Stimulated activated CD8-positive, alpha-beta memory T cell treated with anti-CD3 and anti-CD28 coated beads, Interleukin-15, amount 100 ng/mL, for 48 hours (primary cell): ENCODE measurements at regions not wholly inside any gene's neighbourhood (a gene's known extent, or its start where the extent isn't known, plus 50 kb on each side); places are given as distances from the start of the nearest gene placed in this dataset.

ENCODE experiments used
- DNase-seq, 2 donors: peaks; one replicate each; pipeline ENCODE4 v3.0.0-alpha.2; 2020; ENCODE audit warnings: low read depth in 2 of 2

GRCh38 chr11:69413993-69414392, 67.5 kb upstream of the LINC01488 start:
- DNase-seq, result no peak

DNA sequence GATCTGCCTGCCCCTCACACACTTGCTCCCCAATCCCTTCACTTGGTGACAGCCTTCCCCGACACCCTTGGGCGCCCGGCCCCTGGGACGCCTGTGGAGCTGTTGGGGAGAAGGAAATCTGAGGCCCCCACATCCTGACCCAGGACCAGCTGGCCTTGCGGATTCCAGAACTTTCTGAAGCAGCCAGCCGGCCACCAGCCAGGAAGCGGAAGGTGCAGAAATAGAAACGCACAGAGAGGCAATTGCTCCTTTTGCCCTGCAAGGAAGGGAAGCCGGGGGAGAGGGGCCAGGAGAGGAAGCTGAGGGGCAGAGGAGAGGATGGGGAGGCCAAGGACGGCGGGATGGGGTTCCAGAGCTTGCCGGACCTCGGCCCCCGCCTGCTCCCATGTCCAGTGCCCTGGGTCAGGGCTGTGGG, 66.7 kb upstream of the LINC01488 start:
- no peak for DNase-seq

DNA sequence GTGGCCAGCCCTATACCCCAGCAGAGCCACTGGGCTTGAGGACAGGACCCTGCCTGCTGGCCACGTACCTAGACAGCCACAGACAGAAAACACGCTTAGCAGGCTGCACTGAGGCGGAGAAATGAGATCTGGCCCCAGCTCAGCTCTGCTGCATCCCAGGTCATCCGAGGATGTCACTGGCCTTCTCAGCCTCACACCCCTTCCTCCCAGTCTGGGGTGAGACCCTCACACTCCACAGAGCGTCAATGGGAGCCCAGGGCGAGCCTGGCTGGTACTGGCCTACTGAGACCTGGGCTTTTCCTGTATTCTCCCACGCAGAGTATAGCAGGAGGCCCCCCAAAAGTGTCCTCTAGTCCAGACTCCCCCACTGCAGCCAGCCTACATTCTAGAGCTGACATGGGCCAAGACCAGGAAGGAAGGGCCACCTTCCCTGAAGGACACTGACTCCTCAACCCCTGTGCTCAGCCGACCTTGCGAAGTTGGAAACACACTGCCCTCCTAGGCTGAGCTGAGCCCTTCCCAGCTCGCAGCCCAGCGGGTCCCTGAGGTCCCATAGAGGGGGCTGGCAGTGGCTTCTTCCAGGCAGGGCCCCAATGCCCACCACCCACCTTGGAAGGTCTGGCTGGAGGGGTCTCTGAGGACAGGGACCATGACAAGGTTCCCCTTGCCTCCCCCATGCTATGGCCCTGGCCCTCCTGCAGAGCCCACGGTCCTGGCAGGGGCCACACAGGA, 65.9 kb upstream of the LINC01488 start:
- no peak for DNase-seq

GRCh38 chr11:69416143-69416515, 65.3 kb upstream of the LINC01488 start:
- DNase-seq, result no peak

- DNase-seq, result no peak
Observed at GRCh38 chr11:69416762-69417698, 64.4 kb upstream of the LINC01488 start.

DNA sequence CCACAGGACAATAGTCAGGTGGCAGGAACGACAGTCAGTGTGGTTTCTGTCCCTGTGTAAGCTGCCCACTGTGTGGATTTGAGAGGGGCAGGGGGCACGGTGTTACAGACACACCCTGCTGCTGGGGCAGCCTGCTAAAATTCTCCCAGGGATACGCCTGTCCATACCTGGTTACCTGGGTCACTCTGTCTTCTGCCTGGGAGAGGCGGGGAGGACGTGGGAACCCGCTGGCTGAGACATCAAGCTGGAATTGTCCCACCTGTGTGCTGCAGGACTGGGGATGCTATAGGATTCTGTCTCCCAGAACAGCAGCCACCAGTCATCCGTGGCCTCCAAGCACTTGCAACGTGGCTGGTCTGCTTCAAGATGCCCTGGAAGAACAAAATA, 63.8 kb upstream of the LINC01488 start:
- DNase-seq, result no peak

DNA sequence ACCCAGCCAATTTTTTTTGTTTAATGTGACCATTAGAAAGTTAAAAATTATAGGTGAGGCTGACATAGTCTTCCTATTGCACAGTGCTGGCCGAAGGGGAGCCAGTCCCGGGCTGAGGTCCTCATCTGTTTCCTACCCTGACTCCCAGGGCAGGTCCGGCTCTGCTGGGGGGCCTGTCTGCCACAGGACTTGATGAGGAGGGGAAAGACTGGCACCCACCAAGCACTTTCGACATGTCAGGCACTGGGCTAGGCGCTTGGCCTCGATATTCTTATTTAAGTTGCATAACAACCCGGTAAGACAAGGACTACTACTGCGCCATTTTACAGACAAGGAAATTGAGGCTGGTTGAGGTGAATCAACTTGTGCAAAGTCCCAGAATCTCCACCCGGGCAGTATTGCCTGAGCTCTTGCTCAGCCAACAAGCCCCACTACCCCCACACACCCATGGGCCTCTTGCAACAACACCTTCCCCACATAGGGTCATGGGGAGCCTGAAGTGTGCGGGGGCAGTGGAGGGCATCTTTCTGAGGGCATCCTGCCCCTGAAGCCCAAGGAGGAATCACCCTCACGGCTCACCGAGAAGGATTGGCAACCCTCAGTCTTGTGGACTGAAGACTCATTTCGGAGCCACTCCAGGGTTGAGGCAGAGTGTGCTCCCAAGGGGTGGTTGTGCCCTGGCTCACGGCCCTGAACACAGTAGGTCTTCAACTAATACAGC, 62.7 kb upstream of the LINC01488 start:
- no peak for DNase-seq

DNA sequence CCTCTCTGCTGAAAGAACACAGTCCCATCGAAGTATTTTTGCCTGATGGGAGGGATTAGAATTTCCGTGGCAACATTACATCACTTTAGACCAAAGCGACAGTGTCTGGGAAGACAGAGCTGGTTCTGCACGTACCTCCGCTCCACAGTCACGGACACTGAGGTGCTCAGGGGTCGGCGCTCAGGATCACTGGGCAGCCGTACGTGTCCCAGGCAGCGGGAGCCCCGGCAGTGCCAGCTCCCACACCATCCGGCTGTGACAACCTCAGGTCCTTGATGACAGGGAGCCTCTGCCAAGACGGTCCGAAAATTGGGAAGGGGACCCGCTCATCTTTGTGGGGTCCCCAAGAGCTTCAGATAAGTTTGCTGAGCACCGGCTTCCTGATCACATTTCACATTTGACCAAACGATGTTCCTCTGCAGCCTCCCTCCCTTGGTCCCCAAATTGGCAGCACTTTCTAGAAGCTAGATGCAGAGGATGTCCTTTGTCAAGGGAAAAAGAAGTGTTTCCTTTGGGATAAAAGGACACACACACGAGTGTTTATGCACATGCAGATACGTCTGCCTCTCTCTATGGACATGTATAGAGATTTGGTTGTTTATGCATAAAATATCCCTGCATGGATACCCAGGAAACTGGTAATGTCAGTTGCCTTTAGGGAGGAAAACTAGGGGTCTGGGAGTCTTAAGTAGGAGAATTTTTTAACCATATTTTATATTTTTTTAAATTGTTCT, 61.6 kb upstream of the LINC01488 start:
- DNase-seq, result no peak

GRCh38 chr11:69422645-69423044, 58.8 kb upstream of the LINC01488 start:
- DNase-seq, result no peak

DNA sequence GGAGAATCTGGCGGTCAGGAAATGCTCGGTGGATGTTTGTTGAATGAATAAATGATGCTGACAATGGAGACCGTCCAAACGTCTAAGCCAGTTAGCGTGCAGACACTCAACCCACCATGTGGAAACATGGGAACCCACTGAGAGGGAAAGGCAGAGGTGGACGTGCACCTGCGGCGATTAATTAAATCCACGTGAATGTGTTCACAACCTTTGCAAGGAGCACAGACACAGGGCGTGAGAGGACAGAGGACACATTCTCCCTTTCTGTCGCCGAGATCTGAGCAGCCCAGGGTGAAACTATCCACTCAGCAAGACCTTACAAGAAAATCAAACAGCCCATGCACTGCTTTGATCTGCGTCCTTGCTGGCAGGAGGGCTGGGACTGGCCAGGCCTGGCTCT, 58.3 kb upstream of the LINC01488 start:
- no peak for DNase-seq

DNA sequence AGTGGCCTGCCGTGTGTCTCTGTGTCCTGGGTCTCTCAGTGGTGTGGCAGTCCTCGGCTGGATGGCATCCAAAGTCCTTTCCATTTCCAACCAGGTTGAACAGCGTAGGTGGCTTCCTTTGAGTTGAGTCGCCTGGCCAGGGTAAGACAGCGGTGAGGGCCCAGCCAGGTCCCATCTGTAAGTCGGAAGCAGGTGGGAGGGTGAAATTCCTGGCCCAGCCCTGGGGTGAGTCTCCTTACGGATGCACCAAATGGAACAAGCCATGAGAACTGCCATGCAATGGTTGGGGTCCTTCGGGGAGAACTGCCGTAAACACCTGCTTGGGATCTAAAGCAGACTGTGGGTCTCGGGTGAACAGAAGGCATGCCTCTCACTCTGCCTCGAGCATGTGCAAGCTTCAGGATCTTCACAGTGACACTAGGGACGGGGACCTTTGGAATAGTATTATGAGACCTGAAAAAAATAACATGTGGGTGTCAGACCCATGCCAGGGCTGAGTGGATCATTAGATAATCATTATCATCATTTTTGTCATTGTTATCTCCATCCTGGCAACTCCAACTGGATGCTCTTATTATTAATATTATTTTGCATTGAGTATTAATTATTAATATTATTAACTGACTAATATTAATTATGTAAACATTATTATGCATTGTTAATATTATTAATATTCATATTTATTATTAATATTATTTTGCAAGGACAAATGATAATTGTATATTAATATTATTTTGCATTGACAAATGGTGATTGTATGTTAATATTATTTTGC, 57.7 kb upstream of the LINC01488 start:
- no peak for DNase-seq

- DNase-seq, result no peak
Observed at GRCh38 chr11:69424748-69425147, 56.7 kb upstream of the LINC01488 start.

- no peak for DNase-seq
Observed at GRCh38 chr11:69425444-69425843, 56.0 kb upstream of the LINC01488 start.

- DNase-seq, result peak; percentile 26 to 34
Observed at GRCh38 chr11:69425895-69426544, 55.4 kb upstream of the LINC01488 start.

GRCh38 chr11:69427337-69427736, 54.1 kb upstream of the LINC01488 start:
- no peak for DNase-seq

GRCh38 chr11:69427906-69428880, 53.3 kb upstream of the LINC01488 start:
- DNase-seq, result no peak

- DNase-seq, result no peak
Observed at GRCh38 chr11:69429716-69430491, 51.6 kb upstream of the LINC01488 start.

DNA sequence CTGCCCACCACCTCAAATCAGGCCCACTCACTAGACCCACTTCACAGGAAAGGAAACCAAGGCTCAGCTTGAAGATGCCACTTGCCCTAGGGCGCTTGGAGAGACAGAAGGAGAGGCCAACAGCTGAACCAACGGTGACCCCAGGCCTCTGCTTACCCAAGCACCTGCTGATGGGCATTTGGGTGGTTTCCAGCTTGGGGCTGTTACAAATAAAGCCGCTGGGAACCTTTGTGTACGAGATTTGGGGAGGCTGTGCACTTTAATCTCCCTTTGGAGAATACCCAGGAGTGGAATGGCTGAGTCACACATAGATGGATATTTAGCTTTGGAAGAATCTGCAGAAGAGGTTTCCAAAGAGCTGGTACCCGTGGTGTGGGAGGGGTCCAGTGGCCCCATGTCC, 50.9 kb upstream of the LINC01488 start:
- no peak for DNase-seq
